ENCODE measurements at regions not wholly inside any gene's neighbourhood (a gene's known extent, or its start where the extent isn't known, plus 50 kb on each side); places are given as distances from the start of the nearest gene placed in this dataset.

DNA sequence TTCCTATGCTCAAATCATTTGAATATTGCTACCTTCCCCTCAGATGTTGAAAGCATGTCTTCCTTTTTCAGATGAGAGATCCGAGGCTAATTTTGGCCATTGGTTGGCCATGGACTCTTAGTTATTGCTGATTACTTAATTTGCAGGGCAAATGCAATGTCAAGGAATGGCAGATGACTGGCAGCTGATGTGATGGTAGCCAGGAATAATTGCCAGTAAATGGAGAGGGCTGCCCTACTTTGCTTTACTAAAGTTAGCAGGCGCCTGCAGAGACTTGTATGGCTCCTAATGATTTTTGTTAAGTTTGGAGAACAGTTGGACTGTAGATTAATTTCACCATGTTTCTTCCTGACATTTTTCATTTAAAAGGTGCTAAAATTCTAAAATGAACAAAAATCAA is 128.9 kb downstream of the XCL2 start:
- H4K20me1 ChIP-seq (ENCODE audit: insufficient read depth, low read length) = no peaks in the 10 kb centered on the region
- H3K4me3 Mint-ChIP-seq = no peak overlapping the region
- no peaks in the 10 kb centered on the region for H3K4me1 Mint-ChIP-seq
- no peaks in the 10 kb centered on the region for H3K4me1 ChIP-seq (ENCODE audit: control insufficient read depth in 1 of 2, insufficient read depth in 2 of 2, low read length in 2 of 2)
- no peak overlapping the region for H3K9ac ChIP-seq (ENCODE audit: insufficient read depth, low read length, poor library complexity, severe bottlenecking)
- no peak for DNase-seq
- no peaks in the 10 kb centered on the region for H3K9me3 ChIP-seq (replicated peaks in 1 of 2; ENCODE audit: control insufficient read depth in 1 of 2, insufficient read depth in 1 of 2, low read length in 2 of 2)
- no peak overlapping the region for H3K4me3 ChIP-seq (replicated peaks in 1 of 3; ENCODE audit: low read depth in 2 of 3, low read length in 3 of 3)
- intact Hi-C loops (cut with micrococcal nuclease) = no loop called here
- 70% methylated on average over 1 of the region's 2 CpGs for WGBS (ENCODE audit: insufficient coverage)
- H3K36me3 ChIP-seq (replicated peaks in 1 of 2; ENCODE audit: control insufficient read depth in 1 of 2, insufficient read depth in 2 of 2, low read length in 2 of 2) = no peaks in the 10 kb centered on the region
- no peak overlapping the region for H3K4me2 ChIP-seq (replicated peaks; ENCODE audit: extremely low read depth, low read length, poor library complexity, severe bottlenecking)
- H3K36me3 Mint-ChIP-seq = no peaks in the 10 kb centered on the region
- TF ChIP-seq, protein P1, sequence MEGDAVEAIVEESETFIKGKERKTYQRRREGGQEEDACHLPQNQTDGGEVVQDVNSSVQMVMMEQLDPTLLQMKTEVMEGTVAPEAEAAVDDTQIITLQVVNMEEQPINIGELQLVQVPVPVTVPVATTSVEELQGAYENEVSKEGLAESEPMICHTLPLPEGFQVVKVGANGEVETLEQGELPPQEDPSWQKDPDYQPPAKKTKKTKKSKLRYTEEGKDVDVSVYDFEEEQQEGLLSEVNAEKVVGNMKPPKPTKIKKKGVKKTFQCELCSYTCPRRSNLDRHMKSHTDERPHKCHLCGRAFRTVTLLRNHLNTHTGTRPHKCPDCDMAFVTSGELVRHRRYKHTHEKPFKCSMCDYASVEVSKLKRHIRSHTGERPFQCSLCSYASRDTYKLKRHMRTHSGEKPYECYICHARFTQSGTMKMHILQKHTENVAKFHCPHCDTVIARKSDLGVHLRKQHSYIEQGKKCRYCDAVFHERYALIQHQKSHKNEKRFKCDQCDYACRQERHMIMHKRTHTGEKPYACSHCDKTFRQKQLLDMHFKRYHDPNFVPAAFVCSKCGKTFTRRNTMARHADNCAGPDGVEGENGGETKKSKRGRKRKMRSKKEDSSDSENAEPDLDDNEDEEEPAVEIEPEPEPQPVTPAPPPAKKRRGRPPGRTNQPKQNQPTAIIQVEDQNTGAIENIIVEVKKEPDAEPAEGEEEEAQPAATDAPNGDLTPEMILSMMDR (IDR thresholded peaks at IDR 0.05) = no peak
- H3K27ac Mint-ChIP-seq = no peak overlapping the region
- H3K27me3 ChIP-seq (ENCODE audit: control insufficient read depth in 2 of 2, insufficient read depth in 2 of 2, low read length in 2 of 2) = no peaks in the 10 kb centered on the region
- H2AFZ ChIP-seq (ENCODE audit: insufficient read depth, low read depth, low read length, poor library complexity, severe bottlenecking) = no peak overlapping the region
- H3K9me3 Mint-ChIP-seq = peaks cover 0 to 2% (median 0%) of the 10 kb centered on the region in 7 donors
- H3K27ac ChIP-seq (ENCODE audit: low read depth in 1 of 2, low read length in 2 of 2) = no peak overlapping the region
- H3K79me2 ChIP-seq (ENCODE audit: insufficient read depth, low read length) = no peaks in the 10 kb centered on the region
- no peaks in the 10 kb centered on the region for H3K27me3 Mint-ChIP-seq (ENCODE audit: low read depth in 3 of 3)

DNA sequence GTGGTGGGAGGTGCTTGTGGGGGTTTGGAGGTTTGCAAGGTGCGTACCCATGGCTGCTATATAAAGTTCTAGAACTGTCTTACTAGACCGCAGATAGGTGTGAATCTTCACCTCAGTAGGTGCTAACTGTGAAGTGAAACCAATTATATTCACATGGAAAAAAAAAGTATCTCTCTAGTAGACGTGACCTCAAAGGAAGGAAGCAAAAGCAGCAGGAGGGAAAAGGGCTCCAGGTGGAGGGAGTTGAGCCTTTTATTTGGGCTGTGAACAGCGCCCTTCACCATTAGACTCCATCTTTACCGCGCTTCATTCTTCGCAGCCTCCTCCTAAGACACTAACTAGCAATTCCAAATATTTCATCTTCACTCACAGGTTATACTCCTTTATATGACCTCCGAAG is 129.8 kb downstream of the TBX19 start:
- Mint-ChIP-seq H3K36me3 (no peaks in the 10 kb centered on the region), H3K4me1 (peaks cover 4% of the 10 kb centered on the region), H3K9me3 (peaks cover 0 to 4% (median 0%) of the 10 kb centered on the region in 7 donors), H3K27me3 (ENCODE audit: low read depth in 3 of 3) (no peaks in the 10 kb centered on the region), H3K27ac (no peak overlapping the region), H3K4me3 (no peak overlapping the region)
- Histone ChIP-seq H3K9me3 (replicated peaks in 1 of 2; ENCODE audit: control insufficient read depth in 1 of 2, insufficient read depth in 1 of 2, low read length in 2 of 2) (no peaks in the 10 kb centered on the region), H3K27me3 (ENCODE audit: control insufficient read depth in 2 of 2, insufficient read depth in 2 of 2, low read length in 2 of 2) (no peaks in the 10 kb centered on the region), H4K20me1 (ENCODE audit: insufficient read depth, low read length) (no peaks in the 10 kb centered on the region), H3K36me3 (replicated peaks in 1 of 2; ENCODE audit: control insufficient read depth in 1 of 2, insufficient read depth in 2 of 2, low read length in 2 of 2) (no peaks in the 10 kb centered on the region), H3K27ac (ENCODE audit: low read depth in 1 of 2, low read length in 2 of 2) (no peak overlapping the region), H3K79me2 (ENCODE audit: insufficient read depth, low read length) (no peaks in the 10 kb centered on the region), H3K4me1 (ENCODE audit: control insufficient read depth in 1 of 2, insufficient read depth in 2 of 2, low read length in 2 of 2) (no peaks in the 10 kb centered on the region), H2AFZ (ENCODE audit: insufficient read depth, low read depth, low read length, poor library complexity, severe bottlenecking) (no peak overlapping the region), H3K4me3 (replicated peaks in 1 of 3; ENCODE audit: low read depth in 2 of 3, low read length in 3 of 3) (no peak overlapping the region), H3K9ac (ENCODE audit: insufficient read depth, low read length, poor library complexity, severe bottlenecking) (no peak overlapping the region), H3K4me2 (replicated peaks; ENCODE audit: extremely low read depth, low read length, poor library complexity, severe bottlenecking) (no peak overlapping the region)
- DNase-seq = no peak
- TF ChIP-seq, protein P1 (IDR thresholded peaks at IDR 0.05) = no peak
- no CpG with 5 or more reads among the region's 8 CpGs for WGBS (ENCODE audit: insufficient coverage)
- intact Hi-C loops (cut with micrococcal nuclease) = no loop called here

All from CD14-positive monocyte (primary cell).